Fibroblast of lung (primary cell): ENCODE measurements at regions not wholly inside any gene's neighbourhood (a gene's known extent, or its start where the extent isn't known, plus 50 kb on each side); places are given as distances from the start of the nearest gene placed in this dataset.

Experiments
- EZH2 ChIP-seq: IDR thresholded peaks from 2 replicates; pipeline ENCODE4 v1.5.1; 2012; ENCODE audit warnings: low read length, control low read depth, mild to moderate bottlenecking; ENCODE audit errors: missing control alignments
- TF ChIP-seq, protein P1 (sequence below), 2 donors: IDR thresholded peaks in 1 of 2; conservative IDR thresholded peaks in 1 of 2; 1 replicate in 1 of 2; 2 replicates in 1 of 2; pipeline ENCODE4 v1.5.1; 2011 to 2012; ENCODE audit warnings: low read length in 2 of 2, control low read depth in 1 of 2, inconsistent platforms in 1 of 2, low read depth in 1 of 2, mild to moderate bottlenecking in 1 of 2

GRCh38 chr6:131387562-131388447 is 185.2 kb upstream of the ARG1 start:
- no peak for TF ChIP-seq EZH2
- TF ChIP-seq, protein P1, sequence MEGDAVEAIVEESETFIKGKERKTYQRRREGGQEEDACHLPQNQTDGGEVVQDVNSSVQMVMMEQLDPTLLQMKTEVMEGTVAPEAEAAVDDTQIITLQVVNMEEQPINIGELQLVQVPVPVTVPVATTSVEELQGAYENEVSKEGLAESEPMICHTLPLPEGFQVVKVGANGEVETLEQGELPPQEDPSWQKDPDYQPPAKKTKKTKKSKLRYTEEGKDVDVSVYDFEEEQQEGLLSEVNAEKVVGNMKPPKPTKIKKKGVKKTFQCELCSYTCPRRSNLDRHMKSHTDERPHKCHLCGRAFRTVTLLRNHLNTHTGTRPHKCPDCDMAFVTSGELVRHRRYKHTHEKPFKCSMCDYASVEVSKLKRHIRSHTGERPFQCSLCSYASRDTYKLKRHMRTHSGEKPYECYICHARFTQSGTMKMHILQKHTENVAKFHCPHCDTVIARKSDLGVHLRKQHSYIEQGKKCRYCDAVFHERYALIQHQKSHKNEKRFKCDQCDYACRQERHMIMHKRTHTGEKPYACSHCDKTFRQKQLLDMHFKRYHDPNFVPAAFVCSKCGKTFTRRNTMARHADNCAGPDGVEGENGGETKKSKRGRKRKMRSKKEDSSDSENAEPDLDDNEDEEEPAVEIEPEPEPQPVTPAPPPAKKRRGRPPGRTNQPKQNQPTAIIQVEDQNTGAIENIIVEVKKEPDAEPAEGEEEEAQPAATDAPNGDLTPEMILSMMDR (conservative IDR thresholded peaks at IDR 0.05 in 1 of 2, IDR thresholded peaks at IDR 0.05 in 1 of 2; ENCODE audit: low read depth in 1 of 2, low read length in 2 of 2): no peak
